Hepatocyte (in vitro differentiated cells): ENCODE measurements at regions not wholly inside any gene's neighbourhood (a gene's known extent, or its start where the extent isn't known, plus 50 kb on each side); places are given as distances from the start of the nearest gene placed in this dataset.

Source experiments
- DNase-seq: peaks from one replicate; pipeline ENCODE4 v3.0.0-alpha.2; 2016; ENCODE audit warnings: low spot score
- H2AFZ ChIP-seq: fragments of 200-600 bp; sonication (generic); 2 replicates; pipeline ENCODE4 v1.6.0; 2016; ENCODE audit warnings: antibody characterized with exemption, mild to moderate bottlenecking
- H3K27ac ChIP-seq: fragments of 200-600 bp; sonication (generic); 2 replicates; pipeline ENCODE4 v1.5.1; 2016; ENCODE audit warnings: mild to moderate bottlenecking
- H3K27me3 ChIP-seq: fragments of 200-600 bp; sonication (generic); 2 replicates; pipeline ENCODE4 v1.6.1; 2016
- H3K36me3 ChIP-seq: fragments of 200-600 bp; sonication (generic); replicated peaks from 2 replicates; pipeline ENCODE4 v1.5.1; 2016; ENCODE audit warnings: low read depth; ENCODE audit not compliant: insufficient read depth
- H3K4me1 ChIP-seq: fragments of 200-600 bp; sonication (generic); 2 replicates; pipeline ENCODE4 v1.5.1; 2016; ENCODE audit warnings: mild to moderate bottlenecking, moderate library complexity; ENCODE audit not compliant: insufficient read depth
- H3K4me2 ChIP-seq: fragments of 200-600 bp; sonication (generic); 2 replicates; pipeline ENCODE4 v1.6.0; 2016
- H3K4me3 ChIP-seq: fragments of 200-600 bp; sonication (generic); 2 replicates; pipeline ENCODE4 v1.5.1; 2016; ENCODE audit warnings: mild to moderate bottlenecking
- H3K79me2 ChIP-seq: fragments of 200-600 bp; sonication (generic); 2 replicates; pipeline ENCODE4 v1.6.0; 2017; ENCODE audit warnings: mild to moderate bottlenecking
- H3K9me2 ChIP-seq: fragments of 200-600 bp; sonication (generic); replicated peaks from 2 replicates; pipeline ENCODE4 v1.6.0; 2017; ENCODE audit warnings: mild to moderate bottlenecking; ENCODE audit not compliant: insufficient read depth
- H3K9me3 ChIP-seq: fragments of 200-600 bp; sonication (generic); 2 replicates; pipeline ENCODE4 v1.5.1; 2016; ENCODE audit warnings: low read depth, mild to moderate bottlenecking
- H4K20me1 ChIP-seq: fragments of 200-600 bp; sonication (generic); 2 replicates; pipeline ENCODE4 v1.6.0; 2016; ENCODE audit warnings: mild to moderate bottlenecking; ENCODE audit not compliant: insufficient read depth, poor library complexity, severe bottlenecking
- EZH2 ChIP-seq: fragments of 200-600 bp; sonication (generic); IDR thresholded peaks from 2 replicates; pipeline ENCODE4 v1.6.1; 2016; ENCODE audit warnings: antibody characterized with exemption, mild to moderate bottlenecking, borderline replicate concordance
- EZH2phosphoT487 ChIP-seq: fragments of 200-600 bp; sonication (generic); IDR thresholded peaks from one replicate; pipeline ENCODE4 v1.6.1; 2018; ENCODE audit warnings: antibody characterized with exemption, mild to moderate bottlenecking, low read depth, moderate library complexity; ENCODE audit not compliant: unreplicated experiment, severe bottlenecking
- WGBS: methylation state at CpG from one replicate; pipeline ENCODE4 v1.1.6; 2016; ENCODE audit warnings: low lambda C conversion rate; ENCODE audit errors: missing lambda C conversion rate; 5-methylcytosine and 5-hydroxymethylcytosine counted together
- TF ChIP-seq, protein P1 (sequence below): fragments of 200-600 bp; sonication (generic); IDR thresholded peaks from 2 replicates; pipeline ENCODE4 v1.5.1; 2016; ENCODE audit warnings: antibody characterized with exemption, mild to moderate bottlenecking; ENCODE audit not compliant: poor library complexity

DNA sequence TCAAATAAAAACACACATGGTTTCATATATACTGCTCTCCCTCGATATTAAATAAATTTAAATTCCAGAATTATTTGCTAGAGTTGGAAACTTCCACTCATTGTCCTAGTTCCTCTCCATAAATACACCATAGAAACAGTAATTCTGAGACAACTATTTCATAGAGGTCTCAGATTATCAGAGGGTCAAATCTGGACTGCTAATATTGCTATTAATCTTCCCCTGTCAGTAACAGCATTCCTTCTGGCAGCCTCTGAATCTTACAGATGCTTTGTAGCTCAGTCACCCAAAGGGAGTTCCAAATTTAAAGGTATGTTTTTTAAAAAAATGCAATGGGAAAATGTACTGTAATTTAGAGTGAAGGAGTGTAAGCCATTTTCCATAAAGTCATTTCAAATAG, 428.8 kb downstream of the PYDC2 start:
- H3K4me1 ChIP-seq = no peaks in the 10 kb centered on the region
- no peak overlapping the region for H2AFZ ChIP-seq
- H3K27me3 ChIP-seq = no peaks in the 10 kb centered on the region
- TF ChIP-seq EZH2phosphoT487 (no peak), EZH2 (no peak)
- TF ChIP-seq, protein P1, sequence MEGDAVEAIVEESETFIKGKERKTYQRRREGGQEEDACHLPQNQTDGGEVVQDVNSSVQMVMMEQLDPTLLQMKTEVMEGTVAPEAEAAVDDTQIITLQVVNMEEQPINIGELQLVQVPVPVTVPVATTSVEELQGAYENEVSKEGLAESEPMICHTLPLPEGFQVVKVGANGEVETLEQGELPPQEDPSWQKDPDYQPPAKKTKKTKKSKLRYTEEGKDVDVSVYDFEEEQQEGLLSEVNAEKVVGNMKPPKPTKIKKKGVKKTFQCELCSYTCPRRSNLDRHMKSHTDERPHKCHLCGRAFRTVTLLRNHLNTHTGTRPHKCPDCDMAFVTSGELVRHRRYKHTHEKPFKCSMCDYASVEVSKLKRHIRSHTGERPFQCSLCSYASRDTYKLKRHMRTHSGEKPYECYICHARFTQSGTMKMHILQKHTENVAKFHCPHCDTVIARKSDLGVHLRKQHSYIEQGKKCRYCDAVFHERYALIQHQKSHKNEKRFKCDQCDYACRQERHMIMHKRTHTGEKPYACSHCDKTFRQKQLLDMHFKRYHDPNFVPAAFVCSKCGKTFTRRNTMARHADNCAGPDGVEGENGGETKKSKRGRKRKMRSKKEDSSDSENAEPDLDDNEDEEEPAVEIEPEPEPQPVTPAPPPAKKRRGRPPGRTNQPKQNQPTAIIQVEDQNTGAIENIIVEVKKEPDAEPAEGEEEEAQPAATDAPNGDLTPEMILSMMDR = no peak
- no peaks in the 10 kb centered on the region for H3K9me2 ChIP-seq
- H4K20me1 ChIP-seq = no peaks in the 10 kb centered on the region
- H3K4me2 ChIP-seq = no peak overlapping the region
- DNase-seq = no peak
- no peaks in the 10 kb centered on the region for H3K79me2 ChIP-seq
- H3K4me3 ChIP-seq = no peak overlapping the region
- no peak overlapping the region for H3K27ac ChIP-seq
- WGBS = 88% methylated on average over 1 of the region's 1 CpG
- H3K9me3 ChIP-seq = no peaks in the 10 kb centered on the region
- no peaks in the 10 kb centered on the region for H3K36me3 ChIP-seq

DNA sequence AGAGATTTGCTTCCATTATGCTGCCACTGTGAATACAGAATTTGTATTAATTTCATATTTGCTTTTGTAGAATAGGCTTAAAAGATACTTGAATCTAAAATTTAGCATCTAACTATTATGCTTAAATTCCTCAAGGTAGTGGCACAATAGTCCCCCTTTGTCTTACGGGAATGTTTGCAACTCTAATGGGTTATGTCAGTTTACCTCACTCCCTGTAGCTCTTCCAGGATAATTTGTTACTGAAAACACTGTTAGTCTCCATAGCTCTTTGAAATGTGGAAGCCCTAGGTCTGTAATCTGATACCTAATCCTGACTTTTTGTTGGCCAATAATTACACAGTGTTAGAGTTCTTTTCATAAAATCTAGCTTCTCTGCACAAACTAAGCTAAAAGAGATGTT, 433.4 kb downstream of the PYDC2 start:
- no peaks in the 10 kb centered on the region for H4K20me1 ChIP-seq
- no peaks in the 10 kb centered on the region for H3K36me3 ChIP-seq
- no peaks in the 10 kb centered on the region for H3K9me3 ChIP-seq
- no peak overlapping the region for H2AFZ ChIP-seq
- no peak overlapping the region for H3K4me3 ChIP-seq
- H3K27me3 ChIP-seq = no peaks in the 10 kb centered on the region
- no peak for TF ChIP-seq EZH2
- TF ChIP-seq, protein P1 = no peak
- TF ChIP-seq EZH2phosphoT487 = no peak
- WGBS = 41% methylated on average over 1 of the region's 1 CpG
- no peak overlapping the region for H3K27ac ChIP-seq
- H3K4me2 ChIP-seq = no peak overlapping the region
- no peak for DNase-seq
- no peaks in the 10 kb centered on the region for H3K9me2 ChIP-seq
- no peaks in the 10 kb centered on the region for H3K79me2 ChIP-seq
- no peaks in the 10 kb centered on the region for H3K4me1 ChIP-seq

DNA sequence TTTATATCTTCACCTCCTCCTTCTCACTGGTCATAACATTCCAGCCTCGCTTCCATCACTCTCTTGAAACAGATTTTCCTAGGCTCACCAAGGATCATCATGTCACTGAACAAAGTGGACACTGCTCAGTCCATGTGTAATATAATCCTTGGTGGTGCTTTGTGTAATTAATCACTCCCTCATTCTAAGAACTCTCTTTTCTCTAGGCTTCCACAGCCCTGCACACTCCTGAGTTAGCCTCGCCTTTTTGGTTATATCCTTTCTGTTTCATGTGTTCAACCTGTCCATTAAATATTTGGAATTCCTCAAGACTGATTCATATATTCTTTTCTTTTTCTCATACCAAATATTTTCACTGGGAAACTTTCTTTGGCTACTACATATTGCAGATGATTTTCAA, 440.8 kb downstream of the PYDC2 start:
- Histone ChIP-seq H2AFZ (no peak overlapping the region), H3K4me3 (no peak overlapping the region), H3K79me2 (no peaks in the 10 kb centered on the region), H3K27me3 (no peaks in the 10 kb centered on the region), H3K4me2 (no peak overlapping the region), H3K4me1 (no peaks in the 10 kb centered on the region), H3K9me2 (no peaks in the 10 kb centered on the region), H3K27ac (no peak overlapping the region), H4K20me1 (no peaks in the 10 kb centered on the region), H3K36me3 (no peaks in the 10 kb centered on the region), H3K9me3 (no peaks in the 10 kb centered on the region)
- no peak for DNase-seq
- 89% methylated on average over 2 of the region's 2 CpGs for WGBS
- TF ChIP-seq EZH2phosphoT487 (no peak), EZH2 (no peak)
- TF ChIP-seq, protein P1 = no peak

DNA sequence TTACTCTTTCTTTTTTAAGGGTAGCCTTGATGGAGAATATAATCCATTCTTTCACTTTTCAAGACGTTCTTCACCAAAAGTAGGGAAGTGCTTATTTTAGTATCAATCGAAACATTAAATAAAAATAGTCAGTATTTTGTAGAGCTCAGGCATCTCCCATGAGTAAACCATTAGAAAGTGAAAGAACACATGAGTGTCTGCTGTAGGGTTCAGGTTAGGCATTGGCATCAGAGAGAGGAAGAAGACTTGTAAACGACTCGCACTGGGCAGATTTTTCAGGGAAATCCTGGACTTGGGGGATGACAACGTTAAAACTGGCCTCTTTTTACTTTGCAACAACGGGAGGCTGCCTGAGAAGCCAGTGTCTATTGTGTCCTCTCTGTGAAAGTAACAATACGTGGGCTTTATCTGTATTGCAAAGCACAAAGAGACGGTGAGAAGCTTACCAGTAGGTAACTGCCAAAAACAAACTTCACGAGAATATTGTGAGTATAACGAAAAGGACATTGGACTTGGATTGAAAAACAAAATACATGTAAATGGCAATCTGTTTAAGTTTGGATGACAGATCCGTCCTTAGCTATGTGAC, 451.7 kb downstream of the PYDC2 start:
- no peak overlapping the region for H3K4me2 ChIP-seq
- no peak for DNase-seq
- 92% methylated on average over 11 of the region's 11 CpGs for WGBS

More for the DNA sequence above, 451.7 kb downstream of the PYDC2 start:
- Histone ChIP-seq H3K9me3 (no peaks in the 10 kb centered on the region), H3K79me2 (no peaks in the 10 kb centered on the region), H3K27ac (no peak overlapping the region), H3K27me3 (no peaks in the 10 kb centered on the region), H3K36me3 (no peaks in the 10 kb centered on the region), H3K9me2 (no peaks in the 10 kb centered on the region), H3K4me3 (no peak overlapping the region), H2AFZ (no peak overlapping the region), H3K4me1 (no peaks in the 10 kb centered on the region), H4K20me1 (no peaks in the 10 kb centered on the region)
- TF ChIP-seq EZH2 = no peak
- TF ChIP-seq EZH2phosphoT487 = no peak
- TF ChIP-seq, protein P1 = no peak
